Heart right ventricle (tissue), 16 donors: ENCODE measurements at regions not wholly inside any gene's neighbourhood (a gene's known extent, or its start where the extent isn't known, plus 50 kb on each side); places are given as distances from the start of the nearest gene placed in this dataset.
"Not testable (repeated sequence)": the region's sequence is repeated elsewhere in the genome, so short reads cannot be mapped to it uniquely, and the experiment has no call there.

Source experiments
- ATAC-seq, 8 donors: fragments of 200-7000 bp; cut with Tn5 transposase; one replicate each; pipeline ENCODE4 v1.9.1; 2020; ENCODE audit warnings: mild to moderate bottlenecking in 8 of 8, moderate library complexity in 8 of 8, moderate number of reproducible peaks in 1 of 8
- DNase-seq, 2 donors: peaks; one replicate each; pipeline ENCODE4 v3.0.0-alpha.2; 2020
- H3K27ac ChIP-seq, 10 donors: fragments of 200-600 bp; sonication (generic) in 2 of 10; one replicate each; pipeline versions ENCODE4 v1.5.0 to v1.8.0; 2020 to 2022; ENCODE audit warnings: mild to moderate bottlenecking in 3 of 10
- H3K27me3 ChIP-seq, 7 donors: fragments of 200-600 bp; one replicate each; pipeline ENCODE4 v1.8.0; 2021 to 2022; ENCODE audit warnings: mild to moderate bottlenecking in 2 of 7
- H3K36me3 ChIP-seq, 9 donors: fragments of 200-600 bp; sonication (generic) in 1 of 9; one replicate each; pipeline versions ENCODE4 v1.5.0 to v1.8.0; 2020 to 2022; ENCODE audit warnings: mild to moderate bottlenecking in 2 of 9
- H3K4me1 ChIP-seq, 9 donors: fragments of 200-600 bp; sonication (generic) in 1 of 9; one replicate each; pipeline versions ENCODE4 v1.5.0 to v1.8.0; 2020 to 2022; ENCODE audit warnings: mild to moderate bottlenecking in 4 of 9
- H3K4me3 ChIP-seq, 10 donors: fragments of 200-600 bp; sonication (generic) in 2 of 10; one replicate each; pipeline versions ENCODE4 v1.5.0 to v1.8.0; 2020 to 2022; ENCODE audit warnings: mild to moderate bottlenecking in 7 of 10, moderate library complexity in 2 of 10
- H3K9me3 ChIP-seq, 11 donors: fragments of 200-600 bp in 10 of 11; sonication (generic) in 2 of 11; one replicate each; pipeline versions ENCODE4 v1.5.0 to v1.8.0; 2013 to 2022; ENCODE audit warnings: mild to moderate bottlenecking in 2 of 11, control low read depth in 1 of 11, moderate library complexity in 1 of 11
- CTCF ChIP-seq, 9 donors: fragments of 200-600 bp; sonication (generic) in 2 of 9; IDR thresholded peaks; one replicate each; pipeline versions ENCODE4 v1.5.0 to v1.8.0; 2021 to 2022; ENCODE audit warnings: antibody characterized with exemption in 9 of 9, mild to moderate bottlenecking in 5 of 9, moderate library complexity in 1 of 9
- WGBS, 2 donors: extraction: QIAGEN DNeasy Blood & Tissue Kit; methylation state at CpG; one replicate each; pipeline ENCODE4 v1.1.7; 2013; ENCODE audit warnings: inconsistent platforms in 1 of 2; 5-methylcytosine and 5-hydroxymethylcytosine counted together
- intact Hi-C, 10 donors: fragments of 100-400 bp; cut with DNase I; formaldehyde crosslinking; loops; one replicate each; pipeline versions ENCODE4 v1.11.1 to v1.14.2; 2022
- donor health status: Arrhythmogenic right ventricular cardiomyopathy.
- donor health status: ischemic (EF 13 %, LVEDD 7.1; RV severe dilation, severe dysfunction).
- donor health status: healthy with polysubstance abuse.
- donor health status: DM: no; HTN: yes; CAD: no.
- donor health status: DM: no; HTN: no; CAD: no.
- donor health status: ischemic (EF 25% LVEDD 6.9; RV normal size, moderate dysfunction).
- donor health status: ischemic (EF 25% LVEDD 5.7; RV mildly dilated, moderate dysfunction).
- donor health status: healthy.
- donor health status: DM: yes; HTN: yes; CAD: no.
- donor health status: Ischemic cardiomyopathy.
- donor health status: ischemic (EF 35%, LVEDD 5.7; RV mildly dilated, moderate dysfunction).
- donor health status: nonischemic (EF 11% LVEDD 7.7; RV severe dilation, severe dysfunction).
- donor health status: DM: yes; HTN: yes; CAD: no.
- donor health status: PGD.
- donor health status: ischemic (EF 29% LVEDD 5.4; RV normal size, mild dysfunction).
- donor health status: nonischemic (EF 23%, LVEDD 6.1; RV moderate dilation, normal function).

- no peaks in the 10 kb centered on the region for H3K9me3 ChIP-seq
- no peaks in the 10 kb centered on the region for H3K36me3 ChIP-seq
- ATAC-seq (no peak), DNase-seq (no peak)
- TF ChIP-seq CTCF (IDR thresholded peaks at IDR 0.05), result no peak
- intact Hi-C loops, result no loop called here
- H3K27me3 ChIP-seq, result peaks cover 26 to 99% (median 79%) of the 10 kb centered on the region in 7 donors
- no peak overlapping the region for H3K27ac ChIP-seq
- WGBS, 2 donors, result 84 to 88% methylated on average over 27 of the region's 27 CpGs
- no peaks in the 10 kb centered on the region for H3K4me1 ChIP-seq
- H3K4me3 ChIP-seq, result no peak overlapping the region
Observed at GRCh38 chr7:1352656-1353271, 106.5 kb downstream of the MICALL2 start.

- H3K27me3 ChIP-seq, result peaks cover 26 to 84% (median 60%) of the 10 kb centered on the region in 7 donors
Observed at GRCh38 chr7:1354661-1355567, 104.4 kb downstream of the MICALL2 start.

GRCh38 chr7:1355568-1356340 lies 103.5 kb downstream of the MICALL2 start:
- intact Hi-C loops, result no loop called here
- no peak for ATAC-seq
- no peak overlapping the region for H3K27ac ChIP-seq
- DNase-seq, result no peak
- H3K36me3 ChIP-seq, result no peaks in the 10 kb centered on the region
- H3K9me3 ChIP-seq, result peaks cover 0 to 7% (median 0%) of the 10 kb centered on the region in 11 donors
- no peak for TF ChIP-seq CTCF (IDR thresholded peaks at IDR 0.05)
- 55 to 58% methylated on average over 24 of the region's 24 CpGs for WGBS, 2 donors
- no peaks in the 10 kb centered on the region for H3K4me1 ChIP-seq
- H3K4me3 ChIP-seq, result no peak overlapping the region
- H3K27me3 ChIP-seq, result peaks cover 26 to 80% (median 56%) of the 10 kb centered on the region in 7 donors

More at GRCh38 chr7:1354661-1355567, 104.4 kb downstream of the MICALL2 start:
- Histone ChIP-seq H3K4me3 (no peak overlapping the region), H3K36me3 (no peaks in the 10 kb centered on the region), H3K9me3 (no peaks in the 10 kb centered on the region), H3K27ac (no peak overlapping the region), H3K4me1 (no peaks in the 10 kb centered on the region)
- DNase-seq (no peak), ATAC-seq (no peak)
- TF ChIP-seq CTCF (IDR thresholded peaks at IDR 0.05), result no peak
- intact Hi-C loops, result no loop called here
- 70% methylated on average over 32 of the region's 32 CpGs for WGBS, 2 donors

- intact Hi-C loops, H3K9me3 ChIP-seq, H3K27ac ChIP-seq, H3K4me1 ChIP-seq, H3K4me3 ChIP-seq, ATAC-seq, DNase-seq, H3K36me3 ChIP-seq: not testable (repeated sequence)
- peaks cover 25 to 76% (median 50%) of the 10 kb centered on the region in 7 donors for H3K27me3 ChIP-seq
- WGBS, 2 donors, result 95 to 96% methylated on average over 6 of the region's 6 CpGs
Observed at GRCh38 chr7:1356853-1357252, 102.4 kb downstream of the MICALL2 start.

GRCh38 chr7:1357260-1357600 lies 102.0 kb downstream of the MICALL2 start:
- intact Hi-C loops, H3K36me3 ChIP-seq, H3K4me1 ChIP-seq, DNase-seq, H3K4me3 ChIP-seq, H3K9me3 ChIP-seq, ATAC-seq, H3K27ac ChIP-seq: not testable (repeated sequence)
- 97 to 99% methylated on average over 3 of the region's 3 CpGs for WGBS, 2 donors
- peaks cover 21 to 72% (median 46%) of the 10 kb centered on the region in 7 donors for H3K27me3 ChIP-seq
